OCI-LY1 (cell line): ENCODE measurements at regions not wholly inside any gene's neighbourhood (a gene's known extent, or its start where the extent isn't known, plus 50 kb on each side); places are given as distances from the start of the nearest gene placed in this dataset.

Source experiments
- H2AFZ ChIP-seq: fragments of 200-600 bp; sonication (generic), shearing (Covaris generic); 2 replicates; pipeline ENCODE4 v1.6.0; 2014; ENCODE audit warnings: antibody characterized with exemption, mild to moderate bottlenecking, low read length
- H3F3A ChIP-seq: fragments of 200-600 bp; sonication (generic), shearing (Covaris generic); 2 replicates; pipeline ENCODE4 v1.6.0; 2014; ENCODE audit warnings: mild to moderate bottlenecking, antibody characterized with exemption, low read length, moderate library complexity; ENCODE audit not compliant: insufficient read depth
- H3K27ac ChIP-seq: fragments of 200-600 bp; sonication (generic); 2 replicates; pipeline ENCODE4 v1.5.1; 2014; ENCODE audit warnings: low read length, mixed run types, mild to moderate bottlenecking, low read depth; ENCODE audit not compliant: poor library complexity, severe bottlenecking
- H3K27me3 ChIP-seq: fragments of 200-600 bp; sonication (generic); 2 replicates; pipeline ENCODE4 v1.6.0; 2014; ENCODE audit warnings: antibody characterized with exemption, mild to moderate bottlenecking, low read length, moderate library complexity; ENCODE audit not compliant: insufficient read depth
- H3K36me3 ChIP-seq: fragments of 200-600 bp; sonication (generic); 2 replicates; pipeline ENCODE4 v1.6.1; 2014; ENCODE audit warnings: mild to moderate bottlenecking, antibody characterized with exemption, low read length, moderate library complexity, mixed read lengths; ENCODE audit not compliant: insufficient read depth
- H3K4me1 ChIP-seq: fragments of 200-600 bp; sonication (generic); 2 replicates; pipeline ENCODE4 v1.5.1; 2014; ENCODE audit warnings: mild to moderate bottlenecking, low read length, moderate library complexity; ENCODE audit not compliant: insufficient read depth, severe bottlenecking
- H3K4me2 ChIP-seq: fragments of 200-600 bp; sonication (generic), shearing (Covaris generic); 2 replicates; pipeline ENCODE4 v1.6.1; 2014; ENCODE audit warnings: low read length
- H3K4me3 ChIP-seq: fragments of 200-600 bp; sonication (generic); 2 replicates; pipeline ENCODE4 v1.5.1; 2014; ENCODE audit warnings: low read length, low read depth, mild to moderate bottlenecking, mixed read lengths; ENCODE audit not compliant: poor library complexity, severe bottlenecking
- H3K79me2 ChIP-seq: fragments of 200-600 bp; shearing (Covaris generic); 2 replicates; pipeline ENCODE4 v1.6.1; 2016; ENCODE audit warnings: mixed run types, low read length, mixed read lengths; ENCODE audit not compliant: insufficient read depth
- H3K9ac ChIP-seq: fragments of 200-600 bp; sonication (generic), shearing (Covaris generic); 2 replicates; pipeline ENCODE4 v1.6.1; 2014; ENCODE audit warnings: mild to moderate bottlenecking, low read length, mixed read lengths
- H3K9me2 ChIP-seq: fragments of 200-600 bp; sonication (generic), shearing (Covaris generic); 2 replicates; pipeline ENCODE4 v1.6.1; 2014; ENCODE audit warnings: low read depth, mild to moderate bottlenecking, low read length, mixed read lengths
- H3K9me3 ChIP-seq: fragments of 200-600 bp; shearing (Covaris generic); 2 replicates; pipeline ENCODE4 v1.6.1; 2014; ENCODE audit warnings: low read length, mixed read lengths
- H4K20me1 ChIP-seq: fragments of 200-600 bp; sonication (generic), shearing (Covaris generic); 2 replicates; pipeline ENCODE4 v1.6.0; 2016; ENCODE audit warnings: mild to moderate bottlenecking, low read length; ENCODE audit not compliant: insufficient read depth
- CTCF ChIP-seq: fragments of 200-600 bp; sonication (generic), shearing (Covaris generic); IDR thresholded peaks from 2 replicates; pipeline ENCODE4 v1.5.1; 2017; ENCODE audit warnings: mild to moderate bottlenecking, antibody characterized with exemption, low read length, moderate library complexity, mixed read lengths
- EZH2 ChIP-seq: fragments of 200-600 bp; sonication (generic), shearing (Covaris generic); IDR thresholded peaks from 2 replicates; pipeline ENCODE4 v1.8.0; 2017; ENCODE audit warnings: borderline replicate concordance, mixed run types, mild to moderate bottlenecking, antibody characterized with exemption, low read length, moderate library complexity, mixed read lengths

- TF ChIP-seq EZH2 (no peak), CTCF (no peak)
- H2AFZ ChIP-seq, result no peak overlapping the region
- H3K9me2 ChIP-seq, result no peaks in the 10 kb centered on the region
- H3K4me2 ChIP-seq, result no peak overlapping the region
- H3K9me3 ChIP-seq, result no peaks in the 10 kb centered on the region
- no peaks in the 10 kb centered on the region for H3K27me3 ChIP-seq
- no peaks in the 10 kb centered on the region for H4K20me1 ChIP-seq
- no peak overlapping the region for H3K9ac ChIP-seq
- H3K36me3 ChIP-seq, result no peaks in the 10 kb centered on the region
- no peaks in the 10 kb centered on the region for H3K79me2 ChIP-seq
- H3F3A ChIP-seq, result no peaks in the 10 kb centered on the region
- H3K4me1 ChIP-seq, result no peaks in the 10 kb centered on the region
- no peak overlapping the region for H3K27ac ChIP-seq
- no peak overlapping the region for H3K4me3 ChIP-seq
Measured at GRCh38 chr3:82002491-82002890, 241.0 kb upstream of the GBE1 start.

- Histone ChIP-seq H4K20me1 (no peaks in the 10 kb centered on the region), H3K27ac (no peak overlapping the region), H3K9me3 (no peaks in the 10 kb centered on the region), H3F3A (no peaks in the 10 kb centered on the region), H3K9ac (no peak overlapping the region), H3K79me2 (no peaks in the 10 kb centered on the region), H3K4me3 (no peak overlapping the region), H3K9me2 (no peaks in the 10 kb centered on the region), H2AFZ (no peak overlapping the region), H3K4me2 (no peak overlapping the region), H3K36me3 (no peaks in the 10 kb centered on the region), H3K4me1 (no peaks in the 10 kb centered on the region), H3K27me3 (no peaks in the 10 kb centered on the region)
- TF ChIP-seq CTCF (no peak), EZH2 (no peak)
Measured at GRCh38 chr3:82001276-82001923, 240.0 kb upstream of the GBE1 start.

- Histone ChIP-seq H2AFZ (no peak overlapping the region), H3K9me3 (no peaks in the 10 kb centered on the region), H3K9ac (no peak overlapping the region), H3K27ac (no peak overlapping the region), H3K36me3 (no peaks in the 10 kb centered on the region), H3K4me3 (no peak overlapping the region), H3K4me2 (no peak overlapping the region), H3F3A (no peaks in the 10 kb centered on the region), H3K79me2 (no peaks in the 10 kb centered on the region), H3K9me2 (no peaks in the 10 kb centered on the region), H3K27me3 (no peaks in the 10 kb centered on the region), H3K4me1 (no peaks in the 10 kb centered on the region), H4K20me1 (no peaks in the 10 kb centered on the region)
- no peak for TF ChIP-seq CTCF
- no peak for TF ChIP-seq EZH2
Measured at GRCh38 chr3:82000773-82001172, 239.3 kb upstream of the GBE1 start.
